GM18868 (cell line): ENCODE measurements at regions not wholly inside any gene's neighbourhood (a gene's known extent, or its start where the extent isn't known, plus 50 kb on each side); places are given as distances from the start of the nearest gene placed in this dataset.

Source experiments
- ATAC-seq: cut with Tn5 transposase; IDR thresholded peaks from one replicate; pipeline ENCODE4 v1.9.1; 2021; ENCODE audit warnings: mild to moderate bottlenecking, moderate library complexity; ENCODE audit not compliant: unreplicated experiment

- ATAC-seq = no peak
These were observed 61.7 kb upstream of the NEBL start for GRCh38 chr10:20958764-20959163.

GRCh38 chr10:20958225-20958624 is 61.1 kb upstream of the NEBL start:
- no peak for ATAC-seq

GRCh38 chr10:20957744-20958143 is 60.6 kb upstream of the NEBL start:
- no peak for ATAC-seq

DNA sequence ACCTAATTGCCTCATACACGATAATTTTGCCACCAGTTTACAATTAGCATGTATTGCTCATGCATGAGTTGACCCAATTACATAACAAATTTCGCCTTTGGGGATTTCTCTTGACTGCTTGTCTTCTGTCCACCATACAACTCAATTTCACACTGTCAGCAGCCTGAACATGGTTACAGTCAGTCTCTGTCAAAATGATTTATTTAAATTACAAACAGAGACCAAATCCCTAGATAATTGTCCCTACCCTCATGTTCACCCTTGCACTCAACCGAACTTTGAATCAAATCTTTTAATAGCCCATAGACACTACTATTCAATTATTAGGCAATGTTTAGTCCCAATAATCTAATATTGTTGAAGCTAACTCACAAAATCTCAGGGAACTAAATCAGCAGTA is 59.7 kb upstream of the NEBL start:
- no peak for ATAC-seq

DNA sequence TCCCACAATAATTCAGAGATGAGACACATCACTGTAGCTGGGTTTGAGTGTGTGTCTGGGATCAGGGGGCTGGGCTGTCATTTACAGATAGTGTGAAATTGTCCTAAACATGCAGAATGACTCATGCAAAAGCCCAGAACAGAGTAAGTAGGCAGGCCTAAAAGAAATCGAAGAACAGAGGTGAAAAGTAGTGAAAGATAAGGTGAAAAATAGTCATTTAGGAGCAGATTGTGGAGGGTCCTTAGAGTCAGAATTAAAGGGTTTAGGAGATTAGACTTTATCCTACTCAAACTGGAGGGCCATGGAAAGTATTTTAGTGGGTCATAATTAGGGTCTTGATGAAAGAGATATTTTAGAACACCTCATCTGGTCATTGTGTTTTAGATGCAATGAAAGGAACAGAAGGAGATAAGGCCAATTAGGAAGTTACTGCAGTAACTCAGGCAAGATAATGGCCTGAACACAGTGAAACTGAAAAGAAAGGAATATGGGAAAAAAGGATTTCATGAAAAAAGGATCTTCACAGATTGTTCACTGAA is 58.3 kb upstream of the NEBL start:
- no peak for ATAC-seq

DNA sequence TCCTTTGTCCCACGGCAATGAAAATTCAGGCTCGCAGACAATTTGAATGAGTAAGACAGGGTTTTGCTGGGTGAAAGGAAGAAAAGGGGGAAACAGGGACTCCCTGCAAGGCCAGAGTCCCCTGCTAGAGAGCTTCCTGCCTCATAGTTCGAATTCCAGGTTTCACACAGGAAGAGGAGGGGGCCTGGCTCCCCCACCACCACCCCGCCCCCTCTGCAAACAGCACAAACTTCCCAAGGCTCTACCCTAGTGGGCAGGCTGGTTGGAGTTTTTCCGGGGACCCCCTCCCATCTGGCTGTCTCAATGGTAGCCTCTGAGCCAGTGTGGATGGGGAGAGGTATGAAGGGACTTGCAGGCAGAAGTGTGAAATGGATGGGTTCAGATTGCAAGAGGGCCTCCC is 57.4 kb upstream of the NEBL start:
- ATAC-seq = no peak

- ATAC-seq = no peak
These were observed 56.0 kb upstream of the NEBL start for GRCh38 chr10:20953120-20953519.

DNA sequence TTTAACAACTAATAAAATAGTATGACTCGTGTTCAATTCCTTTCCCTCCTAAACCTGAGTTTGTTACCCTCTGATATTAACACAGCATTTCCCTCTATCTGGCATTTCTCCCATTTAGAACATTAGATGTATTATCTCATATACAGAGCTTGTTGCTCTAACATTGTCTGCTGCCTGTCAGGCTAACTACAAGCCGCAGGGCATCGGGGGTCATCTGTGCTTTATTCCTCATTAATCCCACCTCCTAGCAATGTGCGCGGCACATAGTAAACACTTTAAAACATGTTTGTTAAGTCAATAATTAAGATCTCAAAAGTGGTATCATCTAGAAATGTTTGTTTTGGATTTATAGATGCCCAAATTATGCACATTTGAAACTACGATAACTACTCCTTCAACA is 52.9 kb upstream of the NEBL start:
- ATAC-seq = no peak

DNA sequence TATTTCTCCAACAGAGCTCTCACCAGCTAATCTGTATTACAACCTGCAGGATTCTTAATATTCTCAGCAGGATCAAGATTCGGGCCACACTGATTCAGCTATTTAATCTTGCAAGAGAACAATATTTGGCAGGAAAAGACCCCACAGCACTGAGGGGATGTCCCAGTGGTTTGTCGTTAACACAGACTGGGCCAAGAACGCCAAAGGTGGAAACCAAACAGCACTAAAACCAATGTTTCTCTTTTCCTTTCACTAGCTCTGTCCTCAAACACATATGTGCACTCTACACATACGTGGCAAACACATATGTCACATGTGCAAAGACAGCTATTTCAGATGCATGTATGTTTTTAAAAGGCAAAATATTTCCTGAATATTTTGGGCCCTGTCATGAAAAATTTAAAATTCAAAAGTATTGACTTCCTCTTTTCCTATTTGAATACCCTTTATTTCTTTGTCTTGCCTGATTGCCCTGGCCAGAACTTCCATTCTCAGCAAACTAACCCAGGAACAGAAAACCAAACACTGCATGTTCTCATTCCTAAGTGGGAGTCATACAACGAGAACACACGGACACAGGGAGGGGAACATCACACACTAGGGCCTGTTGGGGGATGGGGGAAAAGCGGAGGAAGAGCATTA is 51.7 kb upstream of the NEBL start:
- peak; percentile 76 for ATAC-seq
